ENCODE measurements at regions not wholly inside any gene's neighbourhood (a gene's known extent, or its start where the extent isn't known, plus 50 kb on each side); places are given as distances from the start of the nearest gene placed in this dataset.

GRCh38 chr13:90420683-90421082 is 926.8 kb upstream of the MIR17HG start:
- POLR2A ChIA-PET (ENCODE audit: unreplicated experiment): no interaction called here
- no peak overlapping the region for H3K4ac ChIP-seq (ENCODE audit: low read depth, low read length)
- H3K56ac ChIP-seq (ENCODE audit: extremely low read depth, insufficient read depth, low read length): no peak overlapping the region
- no peak overlapping the region for H2AK9ac ChIP-seq (replicated peaks; ENCODE audit: low read depth, low read length, poor library complexity)
- H4K5ac ChIP-seq (ENCODE audit: low read depth, low read length): no peak overlapping the region
- TF ChIP-seq RAD21 (IDR thresholded peaks at IDR 0.05; ENCODE audit: low read length): peak; percentile 33; the same call in 1 of the 2 replicates
- 0 out of 2 replicates have a peak, but pooled peaks have one; percentile 29 for TF ChIP-seq CTCF (conservative IDR thresholded peaks at IDR 0.05; ENCODE audit: low read depth, low read length)
- no peak for TF ChIP-seq MAZ (IDR thresholded peaks at IDR 0.05; ENCODE audit: borderline replicate concordance, low read depth, low read length)
- no peak overlapping the region for H3K18ac ChIP-seq (ENCODE audit: low read depth, low read length)
- H3K27me3 ChIP-seq (ENCODE audit: control insufficient read depth, insufficient read depth, low read length): no peaks in the 10 kb centered on the region
- H4K91ac ChIP-seq (ENCODE audit: insufficient read depth, low read depth, low read length): no peak overlapping the region
- no peaks in the 10 kb centered on the region for H3K79me1 ChIP-seq (ENCODE audit: low read depth in 1 of 2, low read length in 2 of 2)
- no peak overlapping the region for H3K27ac ChIP-seq (ENCODE audit: insufficient read depth, low read length)
- no peak overlapping the region for H2BK20ac ChIP-seq (ENCODE audit: low read depth, low read length)
- H3K9ac ChIP-seq (ENCODE audit: low read depth, low read length): no peak overlapping the region
- H4K20me1 ChIP-seq (ENCODE audit: insufficient read depth, low read length): no peaks in the 10 kb centered on the region
- no peak overlapping the region for H2BK15ac ChIP-seq (ENCODE audit: low read depth, low read length)
- no peaks in the 10 kb centered on the region for H3K9me1 ChIP-seq (ENCODE audit: insufficient read depth, low read length)
- in situ Hi-C loops (cut with MboI; ENCODE audit: low sequenced_read_pairs) (no loop called here), dilution Hi-C loops (cut with HindIII; ENCODE audit: low sequenced_read_pairs, unreplicated experiment) (no loop called here), intact Hi-C loops (cut with micrococcal nuclease) (no loop called here)
- CTCF ChIA-PET: interaction anchor here (0.9 kb wide), 1 partner anchor 25 kb away, joined by 3 read pairs; no protein-coding TSS in a partner anchor
- no peak overlapping the region for H2AFZ ChIP-seq (replicated peaks; ENCODE audit: low read length, poor library complexity)
- H3K23ac ChIP-seq (ENCODE audit: low read depth, low read length): no peak overlapping the region
- no peak overlapping the region for H4K8ac ChIP-seq (ENCODE audit: low read depth in 2 of 2, low read length in 2 of 2)
- no peak overlapping the region for H2AK5ac ChIP-seq (ENCODE audit: low read depth, low read length)
- no TSS peak for BruUV-seq (replicated peaks)
- H3K4me1 ChIP-seq (ENCODE audit: control insufficient read depth, insufficient read depth, low read length): peaks cover 5% of the 10 kb centered on the region; the same call in 1 of the 2 replicates
- H3K36me3 ChIP-seq (ENCODE audit: control insufficient read depth, insufficient read depth, low read length): no peaks in the 10 kb centered on the region
- no peak overlapping the region for H3K14ac ChIP-seq (replicated peaks; ENCODE audit: low read depth, low read length)
- H2BK120ac ChIP-seq (ENCODE audit: low read depth, low read length): no peak overlapping the region
- no peaks in the 10 kb centered on the region for H3K9me3 ChIP-seq (ENCODE audit: control insufficient read depth, insufficient read depth, low read length)
- no peak overlapping the region for H3K4me3 ChIP-seq (ENCODE audit: insufficient read depth, low read depth, low read length)
- no peak for ATAC-seq (ENCODE audit: low read depth)
- no peak overlapping the region for H2BK5ac ChIP-seq (ENCODE audit: low read depth, low read length, poor library complexity, severe bottlenecking)
- no CpG with 5 or more reads among the region's 2 CpGs for WGBS, 2 experiments (ENCODE audit: extremely low coverage in 2 of 2, insufficient read length in 1 of 2)
- peak; percentile 13 for DNase-seq
- no peak overlapping the region for H3K4me2 ChIP-seq (ENCODE audit: low read depth, low read length)

Measured in IMR-90 (cell line).